ENCODE measurements at regions not wholly inside any gene's neighbourhood (a gene's known extent, or its start where the extent isn't known, plus 50 kb on each side); places are given as distances from the start of the nearest gene placed in this dataset.

DNA sequence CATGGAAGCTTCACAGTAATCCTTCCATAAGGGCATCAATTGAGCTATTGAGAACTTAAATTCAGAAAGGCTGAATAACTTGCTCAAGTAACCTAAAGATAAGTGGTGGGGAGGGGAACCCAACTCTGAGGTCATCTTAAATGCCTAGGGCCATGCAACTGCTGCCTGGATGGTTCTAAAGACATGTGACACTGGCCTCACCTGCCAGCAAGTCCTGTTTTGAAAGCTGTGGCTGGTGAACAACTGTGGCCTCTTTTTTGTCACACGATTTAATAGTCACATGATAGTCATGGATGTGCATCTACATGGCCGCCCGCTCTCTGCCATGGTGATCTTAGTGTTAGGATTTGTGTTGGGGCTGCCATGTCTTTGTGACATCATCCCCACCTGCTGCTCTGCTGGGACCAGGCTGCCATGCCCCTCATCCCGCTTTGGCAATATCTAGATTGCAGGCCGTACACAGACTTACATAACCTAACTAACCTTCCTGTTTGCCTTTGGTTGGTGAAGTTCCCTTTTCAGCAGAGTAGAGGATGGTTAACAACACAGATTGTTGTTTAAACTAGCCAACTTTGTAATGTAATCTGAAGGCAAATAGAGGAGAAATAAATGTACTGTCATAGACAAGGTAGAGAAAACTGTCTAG, 177.9 kb upstream of the SH3BP4 start:
- H3K36me3 ChIP-seq (ENCODE audit: insufficient read depth, low read length): no peaks in the 10 kb centered on the region
- H3K9me3 ChIP-seq (ENCODE audit: low read length): peaks cover 2% of the 10 kb centered on the region
- no peak overlapping the region for H3K4me3 ChIP-seq (ENCODE audit: low read length)
- H3K27me3 ChIP-seq (ENCODE audit: insufficient read depth, low read length): no peaks in the 10 kb centered on the region
- H2AFZ ChIP-seq (ENCODE audit: low read depth, low read length): no peak overlapping the region
- H3K4me1 ChIP-seq (ENCODE audit: insufficient read depth, low read length): peaks cover 13% of the 10 kb centered on the region

DNA sequence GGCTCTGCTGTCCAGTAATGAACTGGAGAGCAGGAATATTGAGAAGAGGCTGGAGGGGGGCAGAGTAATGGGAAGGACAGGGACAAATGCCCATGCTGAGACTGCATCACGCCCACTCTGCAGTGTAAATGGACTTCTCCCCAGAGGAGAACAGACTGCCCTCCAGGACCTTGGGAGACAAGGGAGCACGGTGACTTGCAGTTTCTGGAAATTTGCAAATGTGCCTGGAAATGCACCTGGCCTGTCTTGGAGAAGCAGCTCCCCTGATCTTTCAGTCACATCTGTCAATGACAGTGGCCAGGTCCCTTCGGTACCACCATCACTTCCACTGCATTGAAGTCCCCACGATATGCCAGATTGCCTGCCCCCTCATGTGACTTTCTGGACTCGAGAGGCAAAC, 178.7 kb upstream of the SH3BP4 start:
- peaks cover 2% of the 10 kb centered on the region for H3K9me3 ChIP-seq (ENCODE audit: low read length)
- no peaks in the 10 kb centered on the region for H3K27me3 ChIP-seq (ENCODE audit: insufficient read depth, low read length)
- no peak overlapping the region for H2AFZ ChIP-seq (ENCODE audit: low read depth, low read length)
- H3K4me1 ChIP-seq (ENCODE audit: insufficient read depth, low read length): peaks cover 13% of the 10 kb centered on the region
- H3K4me3 ChIP-seq (ENCODE audit: low read length): no peak overlapping the region
- no peaks in the 10 kb centered on the region for H3K36me3 ChIP-seq (ENCODE audit: insufficient read depth, low read length)

GRCh38 chr2:234772733-234773060, 179.1 kb upstream of the SH3BP4 start:
- Histone ChIP-seq H3K36me3 (ENCODE audit: insufficient read depth, low read length) (no peaks in the 10 kb centered on the region), H2AFZ (ENCODE audit: low read depth, low read length) (no peak overlapping the region), H3K4me3 (ENCODE audit: low read length) (no peak overlapping the region), H3K9me3 (ENCODE audit: low read length) (peaks cover 2% of the 10 kb centered on the region), H3K27me3 (ENCODE audit: insufficient read depth, low read length) (no peaks in the 10 kb centered on the region), H3K4me1 (ENCODE audit: insufficient read depth, low read length) (peaks cover 13% of the 10 kb centered on the region)

DNA sequence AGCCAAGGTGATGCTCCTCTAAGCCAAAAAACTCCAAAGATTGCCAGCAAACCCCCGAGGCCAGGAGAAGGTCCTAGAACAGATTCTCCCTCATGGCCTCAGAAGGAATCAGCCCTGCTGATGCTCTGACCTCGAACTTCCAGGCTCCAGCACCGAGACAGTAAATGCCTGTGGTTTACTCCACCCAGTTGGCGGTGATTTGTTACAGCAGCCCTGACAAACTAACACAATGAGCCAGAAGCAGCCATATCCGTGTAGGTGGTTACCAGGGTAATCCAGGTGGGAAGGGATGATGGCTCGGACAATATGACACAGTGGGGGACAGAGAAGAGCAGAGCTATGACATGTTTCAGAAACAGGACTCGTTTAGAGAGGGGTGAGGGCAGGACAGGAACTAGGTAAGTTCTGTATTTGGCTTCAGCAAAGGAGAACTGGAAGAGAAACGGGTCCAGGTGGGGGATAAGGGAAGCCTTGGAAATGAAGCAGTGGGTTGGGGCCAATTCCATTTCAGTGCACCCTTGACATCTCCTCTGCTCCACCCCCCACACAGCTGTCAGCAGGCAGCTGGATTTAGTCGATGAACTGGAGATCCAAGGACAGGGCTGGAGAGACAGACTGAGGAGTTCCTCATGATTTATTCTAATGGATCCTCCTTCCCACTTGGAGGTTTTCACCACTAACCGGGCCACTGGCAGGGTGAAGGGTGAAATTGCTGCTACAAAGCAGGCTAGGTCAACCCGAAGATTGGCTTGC, 179.7 kb upstream of the SH3BP4 start:
- H3K36me3 ChIP-seq (ENCODE audit: insufficient read depth, low read length): no peaks in the 10 kb centered on the region
- no peak overlapping the region for H3K4me3 ChIP-seq (ENCODE audit: low read length)
- H3K4me1 ChIP-seq (ENCODE audit: insufficient read depth, low read length): peaks cover 13% of the 10 kb centered on the region
- H2AFZ ChIP-seq (ENCODE audit: low read depth, low read length): no peak overlapping the region
- peaks cover 2% of the 10 kb centered on the region for H3K9me3 ChIP-seq (ENCODE audit: low read length)
- no peaks in the 10 kb centered on the region for H3K27me3 ChIP-seq (ENCODE audit: insufficient read depth, low read length)

- peaks cover 2% of the 10 kb centered on the region for H3K9me3 ChIP-seq (ENCODE audit: low read length)
Measured at GRCh38 chr2:234771176-234771575, 180.6 kb upstream of the SH3BP4 start.

DNA sequence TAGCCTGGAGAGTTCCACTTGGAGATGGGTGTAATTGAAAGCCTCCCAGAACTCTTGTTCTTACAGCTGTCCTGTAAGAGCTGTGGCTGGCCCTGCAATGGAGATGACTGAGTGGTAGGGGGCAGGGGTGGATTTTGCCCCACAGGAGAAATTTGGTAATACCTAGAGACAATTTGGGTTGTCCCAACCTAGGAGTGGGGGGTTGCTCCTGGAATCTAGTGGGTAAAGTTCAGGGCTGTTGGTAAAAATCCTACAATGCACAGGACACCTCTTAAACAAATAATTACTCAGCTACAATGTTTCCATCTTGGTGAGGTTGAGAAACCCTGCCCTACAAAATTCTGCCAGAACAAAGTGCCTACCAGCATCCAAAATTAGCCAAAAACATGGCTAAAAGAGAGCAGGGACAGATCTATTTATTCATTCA, 181.1 kb upstream of the SH3BP4 start:
- H2AFZ ChIP-seq (ENCODE audit: low read depth, low read length): no peak overlapping the region
- H3K4me1 ChIP-seq (ENCODE audit: insufficient read depth, low read length): peaks cover 13% of the 10 kb centered on the region
- peaks cover 2% of the 10 kb centered on the region for H3K9me3 ChIP-seq (ENCODE audit: low read length)
- no peak overlapping the region for H3K4me3 ChIP-seq (ENCODE audit: low read length)
- no peaks in the 10 kb centered on the region for H3K27me3 ChIP-seq (ENCODE audit: insufficient read depth, low read length)
- no peaks in the 10 kb centered on the region for H3K36me3 ChIP-seq (ENCODE audit: insufficient read depth, low read length)

More at GRCh38 chr2:234771176-234771575, 180.6 kb upstream of the SH3BP4 start:
- Histone ChIP-seq H3K36me3 (ENCODE audit: insufficient read depth, low read length) (no peaks in the 10 kb centered on the region), H3K4me1 (ENCODE audit: insufficient read depth, low read length) (peaks cover 13% of the 10 kb centered on the region), H3K4me3 (ENCODE audit: low read length) (no peak overlapping the region), H2AFZ (ENCODE audit: low read depth, low read length) (no peak overlapping the region), H3K27me3 (ENCODE audit: insufficient read depth, low read length) (no peaks in the 10 kb centered on the region)

DNA sequence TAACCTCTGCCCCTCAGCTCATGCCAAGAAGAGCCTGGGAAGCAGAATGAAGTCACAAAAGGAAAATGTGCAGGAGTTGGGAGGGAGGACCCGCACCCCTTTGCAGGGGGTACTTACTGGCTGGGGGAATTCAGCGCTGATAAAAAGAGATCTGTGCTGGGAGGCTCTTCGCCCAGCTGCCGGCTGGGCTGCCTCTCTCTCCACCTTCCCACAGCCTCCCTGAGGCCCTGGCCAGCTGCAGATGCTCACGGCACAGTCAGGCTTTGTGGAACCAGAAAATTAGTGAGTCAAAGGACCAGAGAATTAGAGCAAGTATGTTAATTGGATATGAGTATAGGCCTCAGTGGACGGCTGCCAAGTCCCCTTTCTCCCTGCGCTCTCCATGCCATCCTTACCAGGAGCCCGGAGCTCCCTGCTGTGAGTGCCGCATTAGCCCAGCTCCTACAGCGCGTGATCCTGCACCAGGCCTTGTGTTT, 181.7 kb upstream of the SH3BP4 start:
- peaks cover 2% of the 10 kb centered on the region for H3K9me3 ChIP-seq (ENCODE audit: low read length)
- H3K27me3 ChIP-seq (ENCODE audit: insufficient read depth, low read length): no peaks in the 10 kb centered on the region
- peaks cover 13% of the 10 kb centered on the region for H3K4me1 ChIP-seq (ENCODE audit: insufficient read depth, low read length)
- H2AFZ ChIP-seq (ENCODE audit: low read depth, low read length): no peak overlapping the region
- no peak overlapping the region for H3K4me3 ChIP-seq (ENCODE audit: low read length)
- no peaks in the 10 kb centered on the region for H3K36me3 ChIP-seq (ENCODE audit: insufficient read depth, low read length)

- H3K4me1 ChIP-seq (ENCODE audit: insufficient read depth, low read length): peaks cover 13% of the 10 kb centered on the region
- no peaks in the 10 kb centered on the region for H3K9me3 ChIP-seq (ENCODE audit: low read length)
- H2AFZ ChIP-seq (ENCODE audit: low read depth, low read length): no peak overlapping the region
- no peaks in the 10 kb centered on the region for H3K36me3 ChIP-seq (ENCODE audit: insufficient read depth, low read length)
- H3K4me3 ChIP-seq (ENCODE audit: low read length): no peak overlapping the region
- H3K27me3 ChIP-seq (ENCODE audit: insufficient read depth, low read length): no peaks in the 10 kb centered on the region
Measured at GRCh38 chr2:234768608-234769196, 183.1 kb upstream of the SH3BP4 start.

DNA sequence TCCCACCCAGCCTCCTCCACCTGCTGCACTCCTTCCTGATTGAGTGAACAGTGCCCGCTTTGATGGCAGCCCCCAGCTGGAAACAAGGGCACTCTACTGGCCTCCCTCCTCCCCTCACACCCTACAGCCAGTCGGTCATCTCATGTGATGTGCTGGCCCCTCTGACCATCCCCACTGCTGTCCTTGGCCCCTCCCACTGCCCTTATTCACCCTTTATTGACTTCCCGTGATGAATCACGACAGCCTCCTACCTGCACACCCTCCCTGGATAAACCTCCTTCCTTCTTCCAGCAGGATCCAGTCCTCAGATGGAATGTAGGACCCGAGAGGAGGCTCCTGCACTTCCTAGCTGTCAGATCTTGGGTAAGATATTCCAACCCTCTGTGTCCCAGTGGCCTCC, 186.5 kb upstream of the SH3BP4 start:
- H3K27me3 ChIP-seq (ENCODE audit: insufficient read depth, low read length): no peaks in the 10 kb centered on the region
- H3K36me3 ChIP-seq (ENCODE audit: insufficient read depth, low read length): no peaks in the 10 kb centered on the region
- no peaks in the 10 kb centered on the region for H3K9me3 ChIP-seq (ENCODE audit: low read length)
- no peak overlapping the region for H3K4me3 ChIP-seq (ENCODE audit: low read length)
- H3K4me1 ChIP-seq (ENCODE audit: insufficient read depth, low read length): peaks cover 6% of the 10 kb centered on the region
- H2AFZ ChIP-seq (ENCODE audit: low read depth, low read length): no peak overlapping the region

DNA sequence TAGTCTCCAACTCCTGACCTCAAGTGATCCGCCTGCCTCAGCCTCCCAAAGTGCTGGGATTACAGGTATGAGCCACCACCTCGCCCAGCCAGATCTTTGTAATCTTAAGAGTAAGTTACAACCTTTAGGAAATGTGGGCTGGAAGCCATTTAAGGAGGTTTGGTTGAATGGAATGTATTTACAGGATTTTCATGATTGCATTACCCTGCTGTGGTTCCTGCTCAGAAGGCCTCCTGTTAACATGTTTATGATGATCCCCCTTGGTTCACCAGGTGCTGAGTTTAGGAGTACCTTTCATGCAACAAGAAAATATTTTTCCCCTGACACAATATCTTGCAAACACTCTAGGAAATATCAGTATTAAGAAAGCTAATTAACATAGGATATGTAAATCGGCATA, 187.4 kb upstream of the SH3BP4 start:
- Histone ChIP-seq H3K9me3 (ENCODE audit: low read length) (no peaks in the 10 kb centered on the region), H3K36me3 (ENCODE audit: insufficient read depth, low read length) (no peaks in the 10 kb centered on the region), H2AFZ (ENCODE audit: low read depth, low read length) (no peak overlapping the region), H3K27me3 (ENCODE audit: insufficient read depth, low read length) (no peaks in the 10 kb centered on the region), H3K4me1 (ENCODE audit: insufficient read depth, low read length) (no peaks in the 10 kb centered on the region), H3K4me3 (ENCODE audit: low read length) (no peak overlapping the region)

GRCh38 chr2:234763002-234763873, 188.6 kb upstream of the SH3BP4 start:
- Histone ChIP-seq H3K4me3 (ENCODE audit: low read length) (no peak overlapping the region), H2AFZ (ENCODE audit: low read depth, low read length) (no peak overlapping the region), H3K27me3 (ENCODE audit: insufficient read depth, low read length) (no peaks in the 10 kb centered on the region), H3K4me1 (ENCODE audit: insufficient read depth, low read length) (no peaks in the 10 kb centered on the region), H3K9me3 (ENCODE audit: low read length) (no peaks in the 10 kb centered on the region), H3K36me3 (ENCODE audit: insufficient read depth, low read length) (no peaks in the 10 kb centered on the region)

- H3K4me1 ChIP-seq (ENCODE audit: insufficient read depth, low read length): no peaks in the 10 kb centered on the region
- no peaks in the 10 kb centered on the region for H3K27me3 ChIP-seq (ENCODE audit: insufficient read depth, low read length)
- H3K4me3 ChIP-seq (ENCODE audit: low read length): no peak overlapping the region
- no peaks in the 10 kb centered on the region for H3K36me3 ChIP-seq (ENCODE audit: insufficient read depth, low read length)
- no peak overlapping the region for H2AFZ ChIP-seq (ENCODE audit: low read depth, low read length)
- H3K9me3 ChIP-seq (ENCODE audit: low read length): no peaks in the 10 kb centered on the region
Measured at GRCh38 chr2:234761910-234762309, 189.9 kb upstream of the SH3BP4 start.

- Histone ChIP-seq H3K9me3 (ENCODE audit: low read length) (no peaks in the 10 kb centered on the region), H2AFZ (ENCODE audit: low read depth, low read length) (no peak overlapping the region), H3K4me3 (ENCODE audit: low read length) (no peak overlapping the region), H3K27me3 (ENCODE audit: insufficient read depth, low read length) (no peaks in the 10 kb centered on the region), H3K4me1 (ENCODE audit: insufficient read depth, low read length) (no peaks in the 10 kb centered on the region), H3K36me3 (ENCODE audit: insufficient read depth, low read length) (no peaks in the 10 kb centered on the region)
Measured at GRCh38 chr2:234754126-234754525, 197.7 kb upstream of the SH3BP4 start.

Data from neuron (in vitro differentiated cells).